IMR-90 (cell line): ENCODE measurements at regions not wholly inside any gene's neighbourhood (a gene's known extent, or its start where the extent isn't known, plus 50 kb on each side); places are given as distances from the start of the nearest gene placed in this dataset.

Experiments used
- ATAC-seq: fragments of 200-7000 bp; cut with Tn5 transposase; 2 replicates; pipeline ENCODE4 v1.9.1; 2020; ENCODE audit warnings: low read depth, mild to moderate bottlenecking, moderate library complexity
- BruUV-seq: library from RNA; stranded (reverse); fragments of 400-500 nt; replicated peaks from 2 replicates; lab custom pipeline; 2021; lab: Mats Ljungman, UMichigan
- CTCF ChIA-PET: fragments of 300-600 bp; formaldehyde crosslinking; extraction: SDS; loops from one replicate; lab custom pipeline; 2021; ENCODE audit warnings: antibody characterized with exemption; lab: Yijun Ruan, JAX
- POLR2A ChIA-PET: fragments of 300-600 bp; sonication (Branson Sonifier 250); formaldehyde crosslinking; loops from one replicate; lab custom pipeline; 2022; ENCODE audit warnings: antibody characterized with exemption; ENCODE audit not compliant: unreplicated experiment; lab: Charles Lee
- DNase-seq: peaks from one replicate; pipeline ENCODE4 v3.0.0; 2013
- H2AFZ ChIP-seq: replicated peaks from 2 replicates; pipeline ENCODE3; 2013; ENCODE audit warnings: low read length, mild to moderate bottlenecking; ENCODE audit not compliant: poor library complexity
- H2AK5ac ChIP-seq: 2 replicates; pipeline ENCODE4 v1.6.1; 2013; ENCODE audit warnings: low read depth, low read length, inconsistent platforms
- H2AK9ac ChIP-seq: replicated peaks from 2 replicates; pipeline ENCODE3; 2013; ENCODE audit warnings: mild to moderate bottlenecking, low read depth, low read length, moderate library complexity; ENCODE audit not compliant: poor library complexity
- H2BK120ac ChIP-seq: 2 replicates; pipeline ENCODE4 v1.6.1; 2013; ENCODE audit warnings: low read depth, low read length, inconsistent platforms
- H2BK15ac ChIP-seq: 3 replicates; pipeline ENCODE4 v1.6.1; 2013; ENCODE audit warnings: low read depth, low read length, inconsistent platforms
- H2BK20ac ChIP-seq: 2 replicates; pipeline ENCODE4 v1.6.1; 2013; ENCODE audit warnings: low read depth, mild to moderate bottlenecking, inconsistent platforms, low read length, moderate library complexity
- H2BK5ac ChIP-seq: 2 replicates; pipeline ENCODE4 v1.6.1; 2013; ENCODE audit warnings: mild to moderate bottlenecking, low read depth, low read length, inconsistent platforms; ENCODE audit not compliant: poor library complexity, severe bottlenecking
- H3K14ac ChIP-seq: replicated peaks from 2 replicates; pipeline ENCODE4 v1.6.1; 2013; ENCODE audit warnings: low read depth, low read length, inconsistent platforms
- H3K18ac ChIP-seq: 2 replicates; pipeline ENCODE4 v1.6.1; 2013; ENCODE audit warnings: low read depth, low read length, control low read depth
- H3K23ac ChIP-seq: 2 replicates; pipeline ENCODE4 v1.6.1; 2013; ENCODE audit warnings: low read depth, low read length, inconsistent platforms
- H3K27ac ChIP-seq: 2 replicates; pipeline ENCODE4 v1.5.1; 2013; ENCODE audit warnings: mild to moderate bottlenecking, control low read depth, low read length; ENCODE audit not compliant: insufficient read depth
- H3K27me3 ChIP-seq: 2 replicates; pipeline ENCODE4 v1.6.1; 2013; ENCODE audit warnings: low read length; ENCODE audit not compliant: control insufficient read depth, insufficient read depth
- H3K36me3 ChIP-seq: 2 replicates; pipeline ENCODE4 v1.6.1; 2013; ENCODE audit warnings: low read length, mixed read lengths; ENCODE audit not compliant: control insufficient read depth, insufficient read depth
- H3K4ac ChIP-seq: 2 replicates; pipeline ENCODE4 v1.6.1; 2013; ENCODE audit warnings: low read depth, low read length, inconsistent platforms
- H3K4me1 ChIP-seq: 2 replicates; pipeline ENCODE4 v1.6.1; 2013; ENCODE audit warnings: low read length, mixed read lengths; ENCODE audit not compliant: control insufficient read depth, insufficient read depth
- H3K4me2 ChIP-seq: 2 replicates; pipeline ENCODE4 v1.6.1; 2013; ENCODE audit warnings: low read depth, mild to moderate bottlenecking, control low read depth, low read length, moderate library complexity
- H3K4me3 ChIP-seq: 2 replicates; pipeline ENCODE4 v1.5.1; 2013; ENCODE audit warnings: low read depth, mild to moderate bottlenecking, control low read depth, low read length, moderate library complexity; ENCODE audit not compliant: insufficient read depth
- H3K56ac ChIP-seq: 2 replicates; pipeline ENCODE4 v1.6.1; 2013; ENCODE audit warnings: low read length, inconsistent platforms; ENCODE audit not compliant: insufficient read depth; ENCODE audit errors: extremely low read depth
- H3K79me1 ChIP-seq, 2 experiments: 2 replicates each; pipeline ENCODE4 v1.6.1; 2013; ENCODE audit warnings: low read length in 2 of 2, inconsistent platforms in 1 of 2, low read depth in 1 of 2
- H3K9ac ChIP-seq: 2 replicates; pipeline ENCODE4 v1.6.1; 2013; ENCODE audit warnings: low read depth, low read length, control low read depth
- H3K9me1 ChIP-seq: 2 replicates; pipeline ENCODE4 v1.6.1; 2013; ENCODE audit warnings: low read length, inconsistent platforms; ENCODE audit not compliant: insufficient read depth
- H3K9me3 ChIP-seq: 2 replicates; pipeline ENCODE4 v1.6.1; 2013; ENCODE audit warnings: low read length; ENCODE audit not compliant: control insufficient read depth, insufficient read depth
- H4K20me1 ChIP-seq: 2 replicates; pipeline ENCODE4 v1.6.1; 2013; ENCODE audit warnings: low read length, inconsistent platforms; ENCODE audit not compliant: insufficient read depth
- H4K5ac ChIP-seq: 2 replicates; pipeline ENCODE4 v1.6.1; 2013; ENCODE audit warnings: mild to moderate bottlenecking, low read depth, low read length, control low read depth
- H4K8ac ChIP-seq, 2 experiments: 2 replicates each; pipeline ENCODE4 v1.6.1; 2013; ENCODE audit warnings: low read depth in 2 of 2, low read length in 2 of 2, control low read depth in 1 of 2, inconsistent platforms in 1 of 2
- H4K91ac ChIP-seq: 2 replicates; pipeline ENCODE4 v1.6.1; 2013; ENCODE audit warnings: low read depth, low read length, inconsistent platforms; ENCODE audit not compliant: insufficient read depth
- BHLHE40 ChIP-seq: fragments of 150-350 bp; IDR thresholded peaks from 2 replicates; pipeline ENCODE4 v1.6.1; 2016; ENCODE audit warnings: mild to moderate bottlenecking, low read depth, low read length
- CEBPB ChIP-seq: IDR thresholded peaks from 2 replicates; pipeline ENCODE4 v1.6.1; 2012; ENCODE audit warnings: low read depth, low read length, improper control_type of control experiment
- CHD1 ChIP-seq: IDR thresholded peaks from 2 replicates; pipeline ENCODE4 v1.6.1; 2012; ENCODE audit warnings: low read depth, low read length, improper control_type of control experiment
- FOS ChIP-seq: fragments of 150-350 bp; IDR thresholded peaks from 2 replicates; pipeline ENCODE4 v1.6.1; 2016; ENCODE audit warnings: low read depth, low read length
- MAFK ChIP-seq: IDR thresholded peaks from 2 replicates; pipeline ENCODE4 v1.6.1; 2012; ENCODE audit warnings: low read depth, low read length, improper control_type of control experiment
- MAZ ChIP-seq: IDR thresholded peaks from 2 replicates; pipeline ENCODE4 v1.6.1; 2012; ENCODE audit warnings: low read depth, mild to moderate bottlenecking, low read length, improper control_type of control experiment, moderate library complexity, borderline replicate concordance
- MXI1 ChIP-seq: IDR thresholded peaks from 2 replicates; pipeline ENCODE4 v1.6.1; 2012; ENCODE audit warnings: low read depth, mild to moderate bottlenecking, low read length, moderate library complexity, borderline replicate concordance
- NFE2L2 ChIP-seq: fragments of 150-350 bp; IDR thresholded peaks from 2 replicates; pipeline ENCODE4 v1.6.1; 2016; ENCODE audit warnings: low read depth, mild to moderate bottlenecking, low read length
- POLR2A ChIP-seq: IDR thresholded peaks from 2 replicates; pipeline ENCODE4 v1.6.1; 2012; ENCODE audit warnings: mild to moderate bottlenecking, low read depth, low read length
- RAD21 ChIP-seq: IDR thresholded peaks from 2 replicates; pipeline ENCODE4 v1.6.1; 2012; ENCODE audit warnings: low read length, improper control_type of control experiment
- RCOR1 ChIP-seq: IDR thresholded peaks from 2 replicates; pipeline ENCODE4 v1.6.1; 2012; ENCODE audit warnings: mild to moderate bottlenecking, low read length, improper control_type of control experiment; ENCODE audit not compliant: insufficient replicate concordance
- RFX5 ChIP-seq: IDR thresholded peaks from 2 replicates; pipeline ENCODE4 v1.8.0; 2012; ENCODE audit warnings: low read depth, mild to moderate bottlenecking, low read length, moderate library complexity
- SMC3 ChIP-seq: fragments of 150-350 bp; IDR thresholded peaks from 2 replicates; pipeline ENCODE4 v1.6.1; 2016; ENCODE audit warnings: low read depth, mild to moderate bottlenecking, antibody characterized with exemption, low read length, moderate library complexity
- WGBS, 2 experiments: methylation state at CpG; one replicate each; pipeline versions ENCODE4 v1.1.5 to v1.1.7; 2013; ENCODE audit warnings: missing lambda C conversion rate in 2 of 2; ENCODE audit not compliant: insufficient read length in 1 of 2; ENCODE audit errors: extremely low coverage in 2 of 2; 5-methylcytosine and 5-hydroxymethylcytosine counted together
- dilution Hi-C: fragments of 300-500 bp; cut with HindIII; formaldehyde crosslinking; loops from one replicate; pipeline ENCODE4 v1.14.3; 2018; ENCODE audit warnings: low sequenced_read_pairs; ENCODE audit not compliant: unreplicated experiment
- in situ Hi-C: fragments of 300-500 bp; cut with MboI; formaldehyde crosslinking; loops from 3 replicates; pipeline ENCODE4 v1.14.3; 2019; ENCODE audit warnings: low sequenced_read_pairs, inconsistent platforms, mixed read lengths
- intact Hi-C: fragments of 100-400 bp; cut with micrococcal nuclease; formaldehyde crosslinking; loops from 2 replicates; pipeline ENCODE4 v1.10.0; 2022
- TF ChIP-seq, protein P1 (sequence below): fragments of 150-350 bp; IDR thresholded peaks from 2 replicates; pipeline ENCODE4 v1.6.1; 2017; ENCODE audit warnings: mild to moderate bottlenecking, antibody characterized with exemption, low read length, low read depth
- TF ChIP-seq, protein P2 (sequence below): fragments of 150-350 bp; IDR thresholded peaks from 2 replicates; pipeline ENCODE4 v1.6.1; 2016; ENCODE audit warnings: low read depth, mild to moderate bottlenecking, low read length, moderate library complexity, borderline replicate concordance
- TF ChIP-seq, protein P3 (sequence below): conservative IDR thresholded peaks from 2 replicates; pipeline ENCODE4 v1.5.1; 2012; ENCODE audit warnings: mild to moderate bottlenecking, low read depth, low read length, improper control_type of control experiment

DNA sequence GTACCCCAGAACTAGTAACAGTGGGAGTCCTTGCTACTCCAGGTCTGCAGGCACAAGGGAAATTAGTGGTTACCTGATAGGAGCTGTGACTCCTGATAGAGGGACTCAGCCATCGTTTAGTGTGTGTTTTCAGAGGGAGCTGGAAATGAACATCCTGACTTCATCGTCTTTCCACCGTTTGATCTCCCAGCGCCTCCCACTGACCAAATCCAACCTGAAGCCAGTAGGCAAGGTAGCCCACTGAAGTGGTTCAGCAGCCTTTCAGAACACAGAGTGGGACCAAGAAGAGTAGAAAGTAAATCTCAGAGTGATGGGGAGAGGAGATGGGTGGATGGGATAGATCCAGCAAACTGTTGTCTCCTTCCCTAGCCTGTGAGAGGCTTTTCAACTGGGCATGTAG lies 385.9 kb downstream of the INSC start:
- dilution Hi-C loops (no loop called here), intact Hi-C loops (no loop called here), in situ Hi-C loops (no loop called here)
- no peak overlapping the region for H3K18ac ChIP-seq
- no peak overlapping the region for H3K4ac ChIP-seq
- H2BK20ac ChIP-seq, result no peak overlapping the region
- H3K27ac ChIP-seq, result no peak overlapping the region
- ATAC-seq (no peak), DNase-seq (no peak)
- no peak overlapping the region for H2BK5ac ChIP-seq
- H3K36me3 ChIP-seq, result no peaks in the 10 kb centered on the region
- BruUV-seq, result no TSS peak
- H2AK9ac ChIP-seq, result no peak overlapping the region
- H3K56ac ChIP-seq, result no peak overlapping the region
- no peak overlapping the region for H2AFZ ChIP-seq
- H3K27me3 ChIP-seq, result peaks cover 2% of the 10 kb centered on the region; the same call in 1 of the 2 replicates
- no peaks in the 10 kb centered on the region for H4K20me1 ChIP-seq
- no peaks in the 10 kb centered on the region for H3K9me3 ChIP-seq
- H3K4me2 ChIP-seq, result no peak overlapping the region
- H3K9ac ChIP-seq, result no peak overlapping the region
- WGBS, 2 experiments, result 20% methylated on average over 1 of the region's 4 CpGs; no CpG with 5 or more reads in 1 of the 2 experiments
- H2BK15ac ChIP-seq, result no peak overlapping the region
- H4K8ac ChIP-seq, result no peak overlapping the region
- no peak for TF ChIP-seq CHD1
- no peak for TF ChIP-seq CEBPB
- TF ChIP-seq BHLHE40, result no peak
- no peak for TF ChIP-seq RCOR1
- TF ChIP-seq FOS, result no peak
- TF ChIP-seq, protein P1, sequence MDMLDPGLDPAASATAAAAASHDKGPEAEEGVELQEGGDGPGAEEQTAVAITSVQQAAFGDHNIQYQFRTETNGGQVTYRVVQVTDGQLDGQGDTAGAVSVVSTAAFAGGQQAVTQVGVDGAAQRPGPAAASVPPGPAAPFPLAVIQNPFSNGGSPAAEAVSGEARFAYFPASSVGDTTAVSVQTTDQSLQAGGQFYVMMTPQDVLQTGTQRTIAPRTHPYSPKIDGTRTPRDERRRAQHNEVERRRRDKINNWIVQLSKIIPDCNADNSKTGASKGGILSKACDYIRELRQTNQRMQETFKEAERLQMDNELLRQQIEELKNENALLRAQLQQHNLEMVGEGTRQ, result no peak
- no peak for TF ChIP-seq RFX5
- TF ChIP-seq POLR2A, result no peak
- no peak for TF ChIP-seq SMC3
- TF ChIP-seq MAFK, result no peak
- no peak for TF ChIP-seq MAZ
- TF ChIP-seq MXI1, result no peak
- TF ChIP-seq, protein P2, sequence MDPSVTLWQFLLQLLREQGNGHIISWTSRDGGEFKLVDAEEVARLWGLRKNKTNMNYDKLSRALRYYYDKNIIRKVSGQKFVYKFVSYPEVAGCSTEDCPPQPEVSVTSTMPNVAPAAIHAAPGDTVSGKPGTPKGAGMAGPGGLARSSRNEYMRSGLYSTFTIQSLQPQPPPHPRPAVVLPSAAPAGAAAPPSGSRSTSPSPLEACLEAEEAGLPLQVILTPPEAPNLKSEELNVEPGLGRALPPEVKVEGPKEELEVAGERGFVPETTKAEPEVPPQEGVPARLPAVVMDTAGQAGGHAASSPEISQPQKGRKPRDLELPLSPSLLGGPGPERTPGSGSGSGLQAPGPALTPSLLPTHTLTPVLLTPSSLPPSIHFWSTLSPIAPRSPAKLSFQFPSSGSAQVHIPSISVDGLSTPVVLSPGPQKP, result no peak
- no peak for TF ChIP-seq NFE2L2
- TF ChIP-seq, protein P3, sequence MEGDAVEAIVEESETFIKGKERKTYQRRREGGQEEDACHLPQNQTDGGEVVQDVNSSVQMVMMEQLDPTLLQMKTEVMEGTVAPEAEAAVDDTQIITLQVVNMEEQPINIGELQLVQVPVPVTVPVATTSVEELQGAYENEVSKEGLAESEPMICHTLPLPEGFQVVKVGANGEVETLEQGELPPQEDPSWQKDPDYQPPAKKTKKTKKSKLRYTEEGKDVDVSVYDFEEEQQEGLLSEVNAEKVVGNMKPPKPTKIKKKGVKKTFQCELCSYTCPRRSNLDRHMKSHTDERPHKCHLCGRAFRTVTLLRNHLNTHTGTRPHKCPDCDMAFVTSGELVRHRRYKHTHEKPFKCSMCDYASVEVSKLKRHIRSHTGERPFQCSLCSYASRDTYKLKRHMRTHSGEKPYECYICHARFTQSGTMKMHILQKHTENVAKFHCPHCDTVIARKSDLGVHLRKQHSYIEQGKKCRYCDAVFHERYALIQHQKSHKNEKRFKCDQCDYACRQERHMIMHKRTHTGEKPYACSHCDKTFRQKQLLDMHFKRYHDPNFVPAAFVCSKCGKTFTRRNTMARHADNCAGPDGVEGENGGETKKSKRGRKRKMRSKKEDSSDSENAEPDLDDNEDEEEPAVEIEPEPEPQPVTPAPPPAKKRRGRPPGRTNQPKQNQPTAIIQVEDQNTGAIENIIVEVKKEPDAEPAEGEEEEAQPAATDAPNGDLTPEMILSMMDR, result no peak
- no peak for TF ChIP-seq RAD21
- CTCF ChIA-PET, result no interaction called here
- no peak overlapping the region for H4K5ac ChIP-seq
- POLR2A ChIA-PET, result no interaction called here
- H3K79me1 ChIP-seq, result no peaks in the 10 kb centered on the region
- no peak overlapping the region for H3K4me3 ChIP-seq
- H3K14ac ChIP-seq, result no peak overlapping the region
- no peak overlapping the region for H2AK5ac ChIP-seq
- H2BK120ac ChIP-seq, result no peak overlapping the region
- no peaks in the 10 kb centered on the region for H3K4me1 ChIP-seq
- H3K23ac ChIP-seq, result no peak overlapping the region
- H3K9me1 ChIP-seq, result no peaks in the 10 kb centered on the region
- no peak overlapping the region for H4K91ac ChIP-seq
